Keratinocyte (primary cell): ENCODE measurements at regions not wholly inside any gene's neighbourhood (a gene's known extent, or its start where the extent isn't known, plus 50 kb on each side); places are given as distances from the start of the nearest gene placed in this dataset.

Source experiments
- DNase-seq: peaks from one replicate; pipeline ENCODE4 v3.0.0-alpha.2; 2011; ENCODE audit warnings: low read depth, missing footprints, low spot score
- FAIRE-seq: peaks from 2 replicates; lab custom pipeline; 2011; peaks lifted over from hg19 to GRCh38; lab: Jason Lieb, UNC
- H2AFZ ChIP-seq: 2 replicates; pipeline ENCODE4 v1.6.0; 2012; ENCODE audit warnings: low read length, control low read depth, inconsistent platforms; ENCODE audit not compliant: control insufficient read depth
- H3K27ac ChIP-seq: 2 replicates; pipeline ENCODE4 v1.5.1; 2011; ENCODE audit warnings: low read length; ENCODE audit not compliant: control insufficient read depth, insufficient read depth
- H3K27me3 ChIP-seq: 3 replicates; pipeline ENCODE4 v1.6.0; 2011; ENCODE audit warnings: low read length; ENCODE audit not compliant: control insufficient read depth, insufficient read depth; ENCODE audit errors: extremely low read depth
- H3K36me3 ChIP-seq, 2 experiments: 2 replicates in 1 of 2; 3 replicates in 1 of 2; pipeline ENCODE4 v1.5.1; 2011; ENCODE audit warnings: low read length in 2 of 2, mild to moderate bottlenecking in 1 of 2; ENCODE audit not compliant: control insufficient read depth in 2 of 2, insufficient read depth in 2 of 2; ENCODE audit errors: extremely low read depth in 1 of 2
- H3K4me1 ChIP-seq: 3 replicates; pipeline ENCODE4 v1.5.1; 2011; ENCODE audit warnings: low read length; ENCODE audit not compliant: control insufficient read depth, insufficient read depth; ENCODE audit errors: extremely low read depth
- H3K4me2 ChIP-seq: 3 replicates; pipeline ENCODE4 v1.6.0; 2011; ENCODE audit warnings: low read depth, low read length; ENCODE audit not compliant: control insufficient read depth, insufficient read depth; ENCODE audit errors: extremely low read depth
- H3K4me3 ChIP-seq, 3 experiments: fragments of 200-600 bp in 1 of 3; sonication (generic) in 1 of 3; 2 replicates in 2 of 3; 3 replicates in 1 of 3; pipeline ENCODE4 v1.5.1; 2011 to 2016; ENCODE audit warnings: low read length in 3 of 3, mild to moderate bottlenecking in 3 of 3, control low read depth in 2 of 3, inconsistent platforms in 1 of 3, low read depth in 1 of 3, mixed read lengths in 1 of 3, mixed run types in 1 of 3, moderate library complexity in 1 of 3; ENCODE audit not compliant: control insufficient read depth in 2 of 3, insufficient read depth in 2 of 3; ENCODE audit errors: extremely low read depth in 1 of 3
- H3K79me2 ChIP-seq: 2 replicates; pipeline ENCODE4 v1.6.0; 2012; ENCODE audit warnings: low read length; ENCODE audit not compliant: control insufficient read depth, insufficient read depth
- H3K9ac ChIP-seq: 3 replicates; pipeline ENCODE4 v1.6.0; 2011; ENCODE audit warnings: low read length; ENCODE audit not compliant: control insufficient read depth, insufficient read depth; ENCODE audit errors: extremely low read depth
- H3K9me1 ChIP-seq: 3 replicates; pipeline ENCODE4 v1.6.0; 2011; ENCODE audit warnings: low read length; ENCODE audit not compliant: control insufficient read depth, insufficient read depth; ENCODE audit errors: extremely low read depth
- H3K9me3 ChIP-seq: 2 replicates; pipeline ENCODE4 v1.5.1; 2012; ENCODE audit warnings: low read depth, low read length; ENCODE audit not compliant: control insufficient read depth
- H4K20me1 ChIP-seq: 3 replicates; pipeline ENCODE4 v1.6.0; 2011; ENCODE audit warnings: low read length; ENCODE audit not compliant: control insufficient read depth, insufficient read depth; ENCODE audit errors: extremely low read depth
- EZH2 ChIP-seq: IDR thresholded peaks from one replicate; pipeline ENCODE4 v1.6.1; 2012; ENCODE audit warnings: inconsistent platforms, mild to moderate bottlenecking, low read length, moderate library complexity
- dilution Hi-C: fragments of 300-500 bp; cut with MboI; formaldehyde crosslinking; loops from one replicate; pipeline ENCODE4 v1.7.0; 2020; ENCODE audit warnings: low sequenced_read_pairs; ENCODE audit not compliant: extremely low pct_ligation_motif_present
- TF ChIP-seq, protein P1 (sequence below), 3 experiments: IDR thresholded peaks in 1 of 3; conservative IDR thresholded peaks in 1 of 3; optimal IDR thresholded peaks in 1 of 3; 2 replicates in 2 of 3; 3 replicates in 1 of 3; pipeline versions ENCODE3 to v1.5.1; 2011; ENCODE audit warnings: low read length in 3 of 3, mild to moderate bottlenecking in 3 of 3, moderate library complexity in 2 of 3, control low read depth in 1 of 3, inconsistent platforms in 1 of 3; ENCODE audit not compliant: insufficient read depth in 2 of 3; ENCODE audit errors: extremely low read depth in 1 of 3

DNA sequence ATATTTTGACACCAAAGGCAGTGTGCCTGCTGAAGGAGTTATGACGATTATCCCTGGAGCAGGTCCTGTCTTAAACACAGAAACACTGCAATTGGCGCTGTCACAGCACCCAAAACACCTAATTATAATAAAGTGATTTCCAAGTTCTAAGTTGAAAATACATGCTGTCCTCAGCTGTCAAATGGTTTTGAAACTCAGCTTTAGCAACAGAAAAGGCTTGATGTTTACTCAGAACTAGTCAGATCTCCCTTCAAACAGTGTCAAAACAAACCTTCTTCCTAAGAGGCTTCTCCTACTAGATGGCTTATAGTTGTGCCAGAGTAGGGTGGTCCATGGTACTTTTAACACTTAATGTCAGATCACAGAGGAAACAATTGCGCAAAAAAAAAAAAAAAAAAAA lies 87.2 kb upstream of the IRX1 start:
- no peak for FAIRE-seq
- H3K27me3 ChIP-seq: no peaks in the 10 kb centered on the region

DNA sequence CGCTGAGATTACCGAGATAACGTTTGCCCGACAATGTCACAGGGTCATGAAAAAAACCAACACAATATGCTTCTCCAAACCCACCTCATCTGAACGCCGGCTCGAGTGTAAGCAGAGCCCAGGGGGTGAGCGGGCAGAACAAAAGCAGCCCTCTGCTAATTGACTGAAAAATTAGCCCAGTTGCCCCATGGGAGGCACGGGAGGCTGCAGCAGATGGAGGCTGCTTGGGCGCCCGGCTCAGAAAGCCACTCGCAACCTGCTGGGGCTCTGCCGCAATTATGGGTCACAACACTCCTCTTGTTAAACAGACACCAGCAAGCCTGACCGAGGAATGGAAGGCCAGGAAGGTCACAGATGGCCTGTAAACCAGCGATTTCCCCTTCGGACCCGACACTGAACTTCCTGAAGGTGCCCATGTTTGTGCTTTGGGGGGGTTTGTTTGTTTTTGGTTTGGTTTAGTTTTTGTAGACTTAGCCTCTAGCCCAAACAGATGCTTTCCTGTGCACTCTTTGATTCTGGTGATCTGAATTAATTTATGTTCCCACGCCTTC lies 104.6 kb upstream of the IRX1 start:
- FAIRE-seq: no peak
- no peak for DNase-seq
- no peak overlapping the region for H3K27ac ChIP-seq
- no peaks in the 10 kb centered on the region for H4K20me1 ChIP-seq
- H3K9me1 ChIP-seq: no peaks in the 10 kb centered on the region
- H3K4me3 ChIP-seq: no peak overlapping the region
- dilution Hi-C loops: no loop called here
- H3K9ac ChIP-seq: no peak overlapping the region
- H3K9me3 ChIP-seq: no peaks in the 10 kb centered on the region
- H3K36me3 ChIP-seq: no peaks in the 10 kb centered on the region
- H3K4me1 ChIP-seq: no peaks in the 10 kb centered on the region
- no peak overlapping the region for H2AFZ ChIP-seq
- no peaks in the 10 kb centered on the region for H3K79me2 ChIP-seq
- H3K4me2 ChIP-seq: no peak overlapping the region
- H3K27me3 ChIP-seq: no peaks in the 10 kb centered on the region
- TF ChIP-seq, protein P1, sequence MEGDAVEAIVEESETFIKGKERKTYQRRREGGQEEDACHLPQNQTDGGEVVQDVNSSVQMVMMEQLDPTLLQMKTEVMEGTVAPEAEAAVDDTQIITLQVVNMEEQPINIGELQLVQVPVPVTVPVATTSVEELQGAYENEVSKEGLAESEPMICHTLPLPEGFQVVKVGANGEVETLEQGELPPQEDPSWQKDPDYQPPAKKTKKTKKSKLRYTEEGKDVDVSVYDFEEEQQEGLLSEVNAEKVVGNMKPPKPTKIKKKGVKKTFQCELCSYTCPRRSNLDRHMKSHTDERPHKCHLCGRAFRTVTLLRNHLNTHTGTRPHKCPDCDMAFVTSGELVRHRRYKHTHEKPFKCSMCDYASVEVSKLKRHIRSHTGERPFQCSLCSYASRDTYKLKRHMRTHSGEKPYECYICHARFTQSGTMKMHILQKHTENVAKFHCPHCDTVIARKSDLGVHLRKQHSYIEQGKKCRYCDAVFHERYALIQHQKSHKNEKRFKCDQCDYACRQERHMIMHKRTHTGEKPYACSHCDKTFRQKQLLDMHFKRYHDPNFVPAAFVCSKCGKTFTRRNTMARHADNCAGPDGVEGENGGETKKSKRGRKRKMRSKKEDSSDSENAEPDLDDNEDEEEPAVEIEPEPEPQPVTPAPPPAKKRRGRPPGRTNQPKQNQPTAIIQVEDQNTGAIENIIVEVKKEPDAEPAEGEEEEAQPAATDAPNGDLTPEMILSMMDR (optimal IDR thresholded peaks at IDR 0.05 in 1 of 3, IDR thresholded peaks at IDR 0.05 in 1 of 3, conservative IDR thresholded peaks at IDR 0.05 in 1 of 3; ENCODE audit: extremely low read depth in 1 of 3, insufficient read depth in 2 of 3, low read length in 3 of 3): no peak
- no peak for TF ChIP-seq EZH2

More for the DNA sequence above, 87.2 kb upstream of the IRX1 start:
- Histone ChIP-seq H3K4me2 (no peak overlapping the region), H3K9ac (no peak overlapping the region), H3K4me1 (no peaks in the 10 kb centered on the region), H3K9me1 (no peaks in the 10 kb centered on the region), H4K20me1 (no peaks in the 10 kb centered on the region), H2AFZ (no peak overlapping the region), H3K4me3 (no peak overlapping the region), H3K79me2 (no peaks in the 10 kb centered on the region), H3K36me3 (no peaks in the 10 kb centered on the region), H3K9me3 (no peaks in the 10 kb centered on the region), H3K27ac (no peak overlapping the region)
- TF ChIP-seq, protein P1 (optimal IDR thresholded peaks at IDR 0.05 in 1 of 3, IDR thresholded peaks at IDR 0.05 in 1 of 3, conservative IDR thresholded peaks at IDR 0.05 in 1 of 3; ENCODE audit: extremely low read depth in 1 of 3, insufficient read depth in 2 of 3, low read length in 3 of 3): no peak
- TF ChIP-seq EZH2: no peak
- no peak for DNase-seq
- dilution Hi-C loops: no loop called here
